Stimulated activated CD4-positive, alpha-beta T cell treated with anti-CD3 and anti-CD28 coated beads, Interleukin-12 subunit alpha, Interleukin-12 subunit beta, amount 100 ng/mL, for 4 hours (primary cell): ENCODE measurements at regions not wholly inside any gene's neighbourhood (a gene's known extent, or its start where the extent isn't known, plus 50 kb on each side); places are given as distances from the start of the nearest gene placed in this dataset.
A peak's percentile ranks its signal among the peaks of the same experiment; 100 is the strongest.

Experiments
- DNase-seq: peaks from one replicate; pipeline ENCODE4 v3.0.0-alpha.2; 2020

DNA sequence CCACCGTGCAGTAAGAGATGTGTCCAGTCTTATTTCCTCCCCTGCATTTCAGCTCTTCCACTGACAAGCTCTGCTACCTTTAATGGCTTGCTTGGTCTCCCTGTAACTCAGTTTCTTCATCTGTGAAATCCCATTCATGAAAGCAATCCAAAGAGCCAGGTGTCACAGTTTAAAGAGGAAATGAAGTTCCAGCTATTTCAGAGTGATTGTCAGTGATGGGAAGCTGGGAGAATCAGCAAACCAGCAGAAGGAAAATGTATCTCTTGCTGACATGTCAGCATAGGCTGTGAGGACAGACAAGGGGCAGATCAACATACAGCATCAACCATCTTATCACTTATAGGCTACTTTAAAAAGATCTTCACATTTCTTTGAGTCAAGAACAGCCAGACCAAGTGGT is 445.3 kb downstream of the ADRA2A start:
- DNase-seq, result no peak

DNA sequence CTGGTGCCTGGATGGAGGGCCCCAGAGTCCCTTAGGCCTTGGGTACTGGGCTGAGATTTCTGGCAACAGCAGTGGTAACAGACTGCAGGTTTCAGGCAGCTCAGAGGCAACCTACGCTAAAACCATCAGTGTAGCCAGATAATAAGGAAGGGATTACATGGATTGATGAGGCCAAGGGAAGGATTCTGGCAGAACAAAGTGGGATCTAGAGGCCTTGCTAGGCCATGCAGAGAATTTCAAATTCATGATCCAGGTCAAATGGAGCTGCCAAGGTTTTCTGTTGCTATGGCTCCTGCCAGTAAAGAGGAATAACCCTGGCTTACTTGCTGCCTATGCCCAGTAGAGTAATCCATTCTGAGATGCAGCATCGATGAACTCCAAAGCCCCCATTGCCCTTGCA is 445.7 kb downstream of the ADRA2A start:
- no peak for DNase-seq

DNA sequence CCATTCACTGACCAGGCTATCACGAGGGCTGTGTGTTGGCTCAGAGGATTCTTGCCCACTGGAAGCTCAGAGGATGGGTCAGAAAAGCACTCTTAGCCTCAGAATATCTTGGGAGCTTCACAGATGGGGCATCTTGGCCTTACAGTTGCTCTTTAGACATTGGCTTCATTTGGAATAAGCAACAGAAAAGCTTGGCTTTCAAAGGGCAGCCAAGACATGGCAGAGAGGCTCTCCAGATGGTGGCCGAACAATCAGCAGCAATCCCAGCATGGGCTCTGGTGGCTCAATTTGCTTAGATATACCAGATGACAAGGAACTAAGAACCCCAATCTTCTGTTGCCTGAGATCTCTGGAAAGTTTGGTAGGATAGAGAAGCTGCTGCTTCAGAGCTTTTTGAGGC is 446.2 kb downstream of the ADRA2A start:
- no peak for DNase-seq

DNA sequence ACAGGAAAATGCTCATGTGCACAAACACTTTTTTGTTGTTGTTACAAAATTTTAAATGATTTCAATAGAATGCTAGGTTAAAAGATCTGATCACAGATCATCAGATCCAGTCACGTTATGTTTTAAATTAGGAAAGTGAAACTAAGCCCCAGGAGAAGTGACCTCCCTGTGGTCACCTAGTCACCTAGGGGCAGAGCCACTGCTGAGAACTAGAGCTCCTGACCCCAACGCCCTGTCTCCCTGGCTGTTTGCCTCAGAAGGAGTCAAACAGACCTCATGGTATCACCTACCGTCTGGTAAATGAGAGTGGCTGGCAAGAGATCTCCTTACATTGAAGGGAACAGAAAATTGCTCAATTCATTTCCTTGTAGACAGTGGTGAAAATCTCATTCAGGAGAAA is 447.3 kb downstream of the ADRA2A start:
- DNase-seq, result no peak

DNA sequence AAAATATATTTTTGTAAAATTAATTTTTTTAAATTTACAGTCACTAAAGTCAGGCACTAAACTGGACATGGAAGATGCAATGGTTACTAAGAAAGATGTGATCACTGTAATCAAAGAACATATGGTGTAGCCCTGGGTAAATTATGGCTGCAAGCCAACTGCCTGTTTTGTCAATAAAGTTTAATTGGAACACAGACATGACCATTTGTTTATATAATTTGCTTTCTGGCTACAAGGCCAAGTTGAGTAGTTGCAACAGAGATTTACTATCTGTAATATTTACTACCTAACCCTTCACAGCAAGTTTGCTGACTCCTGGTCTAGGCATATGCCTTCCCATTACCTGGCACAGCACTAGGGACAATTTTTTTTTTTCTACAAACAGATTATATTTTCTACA is 448.9 kb downstream of the ADRA2A start:
- DNase-seq, result no peak

DNA sequence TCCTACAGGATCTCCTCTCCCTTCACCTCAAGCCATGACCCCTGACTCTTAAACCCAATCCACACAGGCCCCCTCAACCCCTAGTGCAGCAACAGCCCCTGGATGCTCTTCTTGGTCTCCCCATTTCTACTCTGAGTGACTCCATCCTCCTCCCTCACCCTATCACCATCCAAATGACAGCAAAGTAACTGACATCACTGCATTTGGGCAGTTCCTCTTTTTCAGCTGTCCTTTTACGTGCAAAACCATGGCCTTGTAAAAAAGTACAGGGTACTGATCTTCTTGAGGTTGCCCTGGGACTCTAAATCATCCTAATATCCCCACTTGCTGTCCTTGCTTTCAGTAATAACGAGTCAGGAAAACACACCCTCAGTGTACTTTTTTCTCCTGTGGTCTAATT is 454.9 kb downstream of the ADRA2A start:
- DNase-seq, result no peak

DNA sequence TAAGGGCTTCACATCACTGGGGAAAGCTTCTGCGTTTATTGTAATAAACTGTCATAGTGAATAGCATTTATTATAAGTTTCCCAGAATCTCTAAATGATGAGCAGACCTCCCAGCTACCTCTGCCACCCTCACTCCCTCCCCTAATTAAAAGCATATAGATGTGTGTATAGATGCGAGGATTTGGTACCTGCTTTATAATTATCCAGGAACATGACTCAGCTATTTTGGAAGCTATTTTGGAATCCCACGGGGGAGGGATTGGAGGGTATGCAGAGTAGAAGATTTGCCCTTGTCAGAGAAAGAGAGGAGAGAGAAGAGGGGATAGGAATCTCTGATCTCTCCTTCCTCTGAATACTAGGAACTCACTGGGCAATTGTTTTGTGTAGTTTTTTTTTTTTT is 455.3 kb downstream of the ADRA2A start:
- no peak for DNase-seq

DNA sequence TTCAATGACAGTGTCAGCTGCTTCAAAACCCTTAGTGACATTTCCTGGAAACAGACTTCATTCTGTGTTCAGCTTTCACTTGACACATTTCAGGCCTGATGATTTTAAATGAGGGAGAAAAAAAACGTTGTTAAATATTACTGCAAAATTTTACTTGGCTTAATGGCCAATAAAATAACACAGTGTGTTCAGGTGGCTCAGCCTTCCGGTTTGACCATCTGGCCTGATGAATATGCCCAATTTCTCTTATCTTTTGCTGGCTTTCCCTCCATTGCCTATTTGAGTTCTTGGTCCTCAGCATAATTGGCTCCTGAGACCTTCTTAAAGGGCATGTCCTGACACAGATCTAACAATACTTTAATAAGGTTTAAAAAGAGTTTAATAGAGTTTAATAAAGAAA is 462.4 kb downstream of the ADRA2A start:
- DNase-seq, result no peak

DNA sequence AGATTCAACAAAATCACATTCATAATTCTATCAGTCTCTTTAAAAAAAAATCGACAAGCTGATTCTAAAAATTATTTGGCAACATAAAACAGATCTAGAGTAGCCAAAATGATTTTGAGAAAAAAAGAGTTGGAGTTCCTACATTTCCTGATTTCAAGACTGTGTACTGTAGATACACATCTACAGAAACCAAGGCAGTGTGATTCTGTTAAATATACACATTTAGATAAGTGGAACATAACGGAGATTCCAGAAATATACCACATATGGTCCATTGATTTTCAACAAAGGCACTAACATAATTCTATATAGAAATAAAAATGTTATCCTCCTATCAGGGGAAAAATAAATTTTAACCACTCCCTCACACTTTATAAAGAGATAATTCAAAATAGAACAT is 467.0 kb downstream of the ADRA2A start:
- DNase-seq, result no peak

DNA sequence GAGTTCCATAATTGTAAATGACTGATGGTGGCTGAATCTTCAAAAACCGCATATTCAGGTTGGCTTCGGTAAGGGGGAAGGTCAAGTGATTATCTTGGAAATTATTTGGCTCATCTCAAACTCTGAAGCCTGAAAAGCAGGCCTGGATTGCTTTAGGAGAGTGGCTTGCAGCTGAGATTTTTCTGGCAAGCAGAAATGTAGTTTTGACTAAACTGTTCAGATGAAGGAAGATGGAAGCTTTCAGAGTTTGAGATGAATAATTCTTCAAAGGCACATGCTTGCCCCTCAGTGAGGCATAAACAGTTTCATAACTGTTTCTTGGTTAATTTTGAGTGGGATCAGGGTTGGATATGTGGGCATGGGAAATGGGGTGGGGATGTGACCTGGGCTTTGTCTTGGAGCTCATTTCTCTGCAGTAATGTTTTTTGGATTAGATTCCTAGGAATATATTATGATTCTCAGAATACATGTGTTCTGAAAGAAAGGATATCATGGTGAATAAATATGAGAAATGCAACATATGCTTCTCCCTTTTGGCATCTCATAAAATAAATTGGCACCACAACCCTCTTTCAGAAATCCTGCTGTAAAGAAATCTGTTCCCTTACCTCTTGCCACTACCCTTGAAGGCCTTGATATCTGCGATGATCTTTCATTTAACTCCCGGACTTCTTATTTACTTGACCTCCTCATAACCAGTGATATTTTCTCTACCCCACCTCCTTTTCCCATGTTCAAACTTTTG is 469.2 kb downstream of the ADRA2A start:
- no peak for DNase-seq

DNA sequence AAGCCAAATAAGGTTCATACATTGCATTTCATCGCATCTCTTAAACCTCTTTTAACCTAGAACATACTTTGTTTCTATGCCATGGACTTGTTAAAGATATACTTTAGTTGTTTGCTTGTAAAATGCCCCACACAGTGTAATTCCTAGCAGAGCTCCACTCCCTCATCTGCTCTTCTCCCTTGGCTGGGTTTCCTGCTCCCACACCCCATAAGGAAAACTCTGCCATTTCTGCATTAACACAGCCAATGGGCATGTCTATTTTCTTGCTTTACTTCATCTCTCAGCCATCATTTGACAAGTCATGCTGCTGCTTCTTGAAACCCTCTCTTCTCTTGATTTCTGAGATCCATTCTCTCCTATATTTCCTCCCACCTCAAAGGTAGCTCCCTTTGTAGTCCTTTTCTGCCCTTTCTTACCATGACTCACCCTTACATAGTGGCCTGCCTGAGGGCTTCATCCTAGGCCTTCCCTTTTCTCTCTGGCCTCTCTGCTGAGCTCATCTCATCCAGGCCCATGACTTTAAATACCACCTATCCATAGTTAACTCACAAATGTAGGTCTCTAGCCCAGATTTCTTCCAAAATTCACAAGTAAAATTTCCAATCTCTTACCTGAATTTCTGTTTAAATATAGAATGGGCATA is 471.4 kb downstream of the ADRA2A start:
- DNase-seq, result no peak

DNA sequence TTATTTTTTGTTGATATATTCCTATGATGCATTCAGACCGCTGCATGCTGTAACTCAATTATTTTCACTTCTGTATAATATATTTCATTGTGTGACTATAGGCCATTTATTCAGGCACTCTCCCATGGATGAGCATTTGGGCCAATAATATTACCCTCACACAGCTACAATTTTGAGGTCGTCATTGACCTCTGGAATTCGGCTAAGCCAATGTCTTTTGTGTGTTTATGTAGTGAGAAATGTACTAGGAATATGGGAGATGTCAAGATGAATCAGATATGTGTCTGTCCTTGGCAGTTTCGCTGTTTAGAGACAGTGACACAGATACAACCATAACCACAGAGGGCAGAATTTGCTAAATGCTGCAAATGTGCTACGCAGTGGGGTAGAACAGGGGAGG is 474.2 kb downstream of the ADRA2A start:
- DNase-seq, result no peak

DNA sequence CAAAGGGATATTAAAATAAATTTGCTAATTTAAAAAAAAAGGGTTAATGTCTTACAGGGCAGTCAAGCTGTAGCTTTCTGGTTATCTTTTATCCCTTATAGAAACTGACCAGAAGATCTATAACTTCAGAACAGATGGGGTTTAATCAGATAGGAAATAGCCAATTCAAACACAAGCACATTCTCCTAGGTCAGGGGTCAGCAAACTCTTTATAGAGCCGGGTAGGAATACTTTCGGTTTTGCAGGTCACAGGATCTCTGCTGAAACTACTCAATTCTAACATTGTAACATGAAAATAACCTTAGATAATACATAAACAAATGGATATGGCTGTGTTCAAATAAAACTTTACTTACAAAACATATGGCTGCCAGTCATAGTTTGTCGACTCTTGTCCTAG is 479.8 kb downstream of the ADRA2A start:
- no peak for DNase-seq

DNA sequence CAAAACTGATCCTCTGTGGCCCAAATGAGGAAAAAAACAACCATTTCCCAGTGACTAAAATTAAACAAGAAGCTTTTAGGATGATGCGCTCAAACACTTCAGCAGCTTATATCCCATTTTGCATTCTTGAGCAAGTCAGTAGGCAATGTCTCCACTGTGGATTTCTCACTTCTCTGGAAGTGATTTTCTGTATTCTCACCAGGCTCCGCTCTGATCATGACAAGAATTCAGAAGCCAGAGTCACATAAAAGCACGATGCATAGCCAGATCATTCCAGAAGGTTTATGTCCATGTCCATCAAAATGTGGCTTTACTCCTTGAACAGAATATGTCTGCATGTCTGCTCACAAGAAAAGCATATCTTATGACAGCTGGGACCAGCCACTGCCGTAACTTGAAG is 481.4 kb downstream of the ADRA2A start:
- no peak for DNase-seq

DNA sequence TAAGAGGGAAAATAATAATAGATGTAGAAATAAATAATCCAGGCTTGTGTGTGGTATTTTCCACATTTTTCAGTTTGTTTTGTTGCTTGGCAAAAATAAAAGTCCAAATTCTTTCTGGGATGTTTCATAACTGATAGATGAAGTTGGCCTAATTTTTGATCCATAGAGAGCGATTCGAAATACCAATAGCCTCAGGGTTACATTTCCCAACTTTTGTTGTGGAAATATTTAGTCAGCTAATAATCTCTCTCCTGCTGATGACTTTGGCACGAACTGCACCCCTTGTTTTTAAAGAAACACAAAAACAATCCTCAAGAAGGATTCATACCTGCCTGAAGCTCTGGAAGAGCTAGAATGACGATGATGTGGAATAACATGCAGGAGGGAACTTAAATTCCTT is 483.2 kb downstream of the ADRA2A start:
- no peak for DNase-seq

DNA sequence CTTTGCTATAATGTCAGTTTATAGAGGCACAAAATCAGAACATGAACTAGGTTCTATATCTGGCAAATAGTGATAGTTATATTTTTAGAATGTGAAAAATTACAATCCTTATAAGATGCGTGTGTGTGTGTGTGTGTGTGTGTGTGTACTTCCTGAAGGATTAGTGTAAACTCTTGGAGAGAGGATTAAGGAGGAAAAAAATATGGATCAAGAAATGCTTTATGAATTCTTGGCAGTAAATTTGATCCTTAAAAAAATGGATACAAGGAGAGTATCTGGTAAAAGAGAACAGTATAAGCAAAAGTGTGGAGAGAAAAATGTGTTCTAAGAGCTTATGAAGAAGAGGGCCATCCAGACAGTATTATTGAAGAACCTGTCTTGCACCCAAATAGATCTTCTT is 484.3 kb downstream of the ADRA2A start:
- no peak for DNase-seq

DNA sequence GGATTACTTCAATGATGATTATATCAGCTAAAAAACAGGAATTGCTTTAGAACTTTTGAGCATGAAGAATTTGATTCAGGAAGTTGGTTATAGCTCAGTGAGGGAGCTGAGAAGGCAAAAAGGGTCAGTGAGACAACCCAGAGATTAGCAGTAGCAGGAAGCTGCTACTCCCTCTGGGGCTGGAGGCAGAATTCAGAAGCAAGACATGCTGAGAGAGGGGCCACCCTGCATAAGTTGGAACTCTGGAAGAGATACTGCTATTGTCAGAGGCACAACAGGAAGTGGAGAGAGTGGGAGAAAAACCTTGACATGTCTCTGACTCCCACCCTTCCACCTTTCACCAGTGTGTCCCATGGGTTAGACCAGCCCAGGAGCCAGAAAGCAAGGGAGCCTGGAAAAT is 488.7 kb downstream of the ADRA2A start:
- DNase-seq, result no peak

DNA sequence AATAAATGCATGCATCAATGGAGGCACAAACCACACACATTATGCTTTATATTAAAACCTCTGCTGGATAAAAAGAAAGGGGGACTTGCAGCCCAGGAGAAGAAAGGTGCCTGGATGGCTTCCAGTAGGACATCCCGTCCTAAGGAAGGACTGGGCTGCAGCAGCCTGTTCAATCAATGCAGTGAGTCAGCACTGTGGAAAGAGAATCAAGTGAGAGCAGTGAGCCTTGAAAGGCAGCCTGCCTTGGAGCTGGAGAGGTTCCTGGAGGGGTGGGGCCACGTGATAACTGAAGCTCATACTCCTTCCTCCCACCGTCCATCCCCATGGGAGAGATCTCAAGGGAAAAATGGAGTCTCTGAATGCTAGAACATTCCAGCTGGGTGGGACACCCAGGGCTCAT is 501.2 kb downstream of the ADRA2A start:
- no peak for DNase-seq

DNA sequence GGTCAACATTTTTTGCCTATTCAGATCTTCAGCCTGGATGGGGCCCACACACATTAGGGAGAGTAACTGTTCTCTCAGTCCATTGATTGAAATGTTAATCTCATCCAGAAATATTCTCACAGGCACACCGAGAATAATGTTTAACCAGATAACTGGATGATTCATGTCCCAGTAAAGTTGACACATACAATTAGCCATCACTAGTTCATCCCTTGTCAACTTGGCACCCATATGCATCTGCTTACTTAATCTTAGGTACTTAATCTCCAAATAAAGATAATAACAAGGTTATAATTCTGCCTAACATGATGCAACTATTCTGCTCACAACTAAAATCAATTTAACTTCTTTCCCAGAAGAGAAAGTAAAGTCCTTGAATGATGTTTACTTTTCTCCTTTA is 502.6 kb downstream of the ADRA2A start:
- no peak for DNase-seq

DNA sequence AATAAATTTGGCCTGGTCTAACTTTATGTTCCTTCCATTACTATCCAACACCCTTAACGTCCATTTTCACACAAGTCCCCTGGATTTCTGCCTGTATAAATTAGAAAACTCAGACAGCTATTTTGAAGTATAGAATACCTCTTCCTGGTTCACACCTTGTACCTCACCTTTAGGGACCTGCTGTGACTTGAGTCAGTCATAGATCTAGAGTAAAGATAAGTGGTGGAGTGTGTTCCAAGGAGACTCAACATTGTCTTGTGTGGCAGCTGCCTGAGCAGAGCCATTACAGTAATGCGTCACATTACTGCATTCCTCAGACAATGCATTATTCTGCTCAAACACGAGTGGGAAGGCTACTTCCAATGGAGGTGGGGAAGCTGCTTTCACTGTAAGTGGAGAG is 513.9 kb downstream of the ADRA2A start:
- no peak for DNase-seq

DNA sequence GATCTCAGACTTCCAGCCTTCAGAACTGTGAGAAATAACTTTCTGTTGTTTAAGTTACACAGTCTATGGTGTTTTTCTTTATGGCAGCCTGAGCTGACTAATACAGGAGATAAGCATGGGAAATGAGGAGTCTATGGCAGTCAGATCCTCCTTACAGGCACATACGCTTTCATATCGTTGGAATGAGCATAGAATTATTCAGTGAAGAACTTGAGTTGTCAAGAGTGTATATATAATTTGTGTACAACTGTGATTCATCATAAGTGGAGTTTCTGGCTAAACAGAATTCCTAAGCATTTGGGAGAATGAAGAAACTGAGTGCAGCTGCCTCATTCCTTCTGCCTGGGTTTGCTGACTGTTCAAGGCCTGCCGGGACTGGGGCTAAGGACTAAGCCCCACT is 516.7 kb downstream of the ADRA2A start:
- no peak for DNase-seq

DNA sequence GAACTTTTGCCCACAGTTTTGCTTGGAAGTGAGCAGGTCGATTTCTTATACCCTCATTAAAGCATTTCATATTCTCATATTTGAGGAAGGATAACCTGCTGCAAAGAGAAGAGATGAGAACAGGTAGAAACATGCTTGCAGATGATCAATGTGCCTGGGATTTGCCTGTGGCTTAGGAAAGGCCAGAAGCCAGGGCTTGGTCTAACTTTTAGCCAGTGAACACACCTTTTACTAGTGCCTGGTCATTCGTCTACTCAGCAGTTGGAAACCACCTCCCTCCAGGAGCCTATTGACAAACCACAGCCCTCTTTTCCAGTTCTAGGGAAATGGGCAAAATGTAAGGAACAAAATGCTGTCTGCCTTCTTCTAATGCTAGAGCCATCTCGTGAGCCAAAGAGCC is 518.3 kb downstream of the ADRA2A start:
- no peak for DNase-seq

DNA sequence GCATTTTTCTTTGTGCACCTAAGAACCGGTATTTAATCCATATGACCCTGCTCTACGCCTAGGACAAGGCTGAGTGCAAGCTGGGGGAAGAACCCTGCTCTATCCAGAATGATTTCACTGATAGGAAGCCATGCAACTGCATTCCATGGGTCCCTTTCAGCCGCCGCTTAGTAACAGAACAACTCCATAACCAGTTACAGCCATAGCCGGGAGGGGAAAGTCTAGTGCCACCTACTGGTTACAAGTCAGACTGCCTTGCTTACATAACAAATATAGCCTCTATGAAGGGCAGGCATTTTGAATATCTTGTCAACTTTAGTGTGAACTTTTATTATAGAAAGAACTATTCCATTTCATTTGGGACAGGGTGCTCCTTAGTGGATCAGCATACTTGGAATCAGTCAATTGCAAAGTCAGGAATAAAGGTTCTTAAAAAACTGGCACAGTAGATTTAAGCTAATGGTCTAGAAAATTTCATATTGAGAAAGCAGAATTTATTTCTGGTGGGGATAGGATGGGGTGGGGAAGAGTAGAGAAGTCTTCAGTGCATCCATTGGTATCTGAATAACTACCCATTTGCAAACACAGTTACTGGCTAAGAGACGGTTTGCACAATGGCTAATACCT is 521.7 kb downstream of the ADRA2A start:
- peak; percentile 16 for DNase-seq

DNA sequence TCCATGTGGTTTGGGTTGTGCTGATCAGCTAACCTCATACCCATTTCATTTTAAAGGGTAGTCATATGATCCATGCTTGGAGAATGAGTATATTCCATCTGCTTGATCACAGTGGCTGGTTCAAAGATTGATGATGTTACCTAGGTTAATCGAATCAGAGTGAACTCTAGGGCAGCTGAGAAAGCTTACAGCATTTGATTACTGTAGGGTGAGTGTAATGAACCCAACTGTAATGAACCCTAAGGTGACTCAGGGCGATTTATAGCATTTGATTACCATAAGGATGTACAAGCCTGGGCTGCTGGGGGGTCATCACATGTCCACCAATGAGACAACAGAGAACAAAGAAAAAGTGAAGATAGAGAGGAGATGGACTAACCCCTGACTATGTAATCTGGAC is 523.1 kb downstream of the ADRA2A start:
- no peak for DNase-seq

DNA sequence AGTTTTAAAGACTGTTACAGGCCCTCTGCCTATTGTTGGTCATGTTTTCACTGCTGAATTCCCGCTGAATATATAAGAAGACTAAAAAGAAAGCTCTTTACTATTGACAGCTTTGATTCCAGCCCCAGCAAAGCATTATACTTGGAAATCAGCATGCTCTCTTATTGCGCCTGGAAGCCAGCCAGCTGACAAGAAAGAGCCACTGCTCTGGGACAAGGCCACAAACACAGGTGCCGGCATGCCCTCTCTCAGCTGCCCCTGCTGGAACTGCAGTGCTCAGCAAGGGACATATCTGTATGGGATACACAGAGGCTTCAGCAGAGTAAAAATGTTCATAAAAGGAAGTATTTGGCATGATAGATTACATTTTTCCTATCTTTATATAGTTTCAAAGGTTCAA is 523.9 kb downstream of the ADRA2A start:
- no peak for DNase-seq
